Panc1 (cell line): ENCODE measurements at regions not wholly inside any gene's neighbourhood (a gene's known extent, or its start where the extent isn't known, plus 50 kb on each side); places are given as distances from the start of the nearest gene placed in this dataset.

Experiments
- ATAC-seq: fragments of 200-7000 bp; cut with Tn5 transposase; 2 replicates; pipeline ENCODE4 v1.9.1; 2020; ENCODE audit warnings: mild to moderate bottlenecking, moderate library complexity
- BruUV-seq: library from RNA; stranded (reverse); fragments of 400-500 nt; replicated peaks from 2 replicates; lab custom pipeline; 2021; lab: Mats Ljungman, UMichigan
- CTCF ChIA-PET: fragments of 300-600 bp; sonication (Branson Sonifier 250); formaldehyde crosslinking; loops from one replicate; lab custom pipeline; 2022; ENCODE audit warnings: antibody characterized with exemption; lab: Charles Lee
- POLR2A ChIA-PET: fragments of 300-600 bp; sonication (Branson Sonifier 250); formaldehyde crosslinking; loops from one replicate; lab custom pipeline; 2022; ENCODE audit warnings: antibody characterized with exemption; lab: Charles Lee
- DNase-seq: peaks from one replicate; pipeline ENCODE4 v3.0.0-alpha.2; 2010; ENCODE audit warnings: low read depth, low spot score
- H3K27ac ChIP-seq: 2 replicates; pipeline ENCODE4 v1.5.1; 2011; ENCODE audit warnings: mild to moderate bottlenecking, low read length, inconsistent platforms
- H3K27me3 ChIP-seq: fragments of 200-500 bp; sonication (Bioruptor generic); 2 replicates; pipeline ENCODE4 v1.6.0; 2014; ENCODE audit warnings: low read length, inconsistent platforms; ENCODE audit not compliant: control insufficient read depth, insufficient read depth
- H3K36me3 ChIP-seq: fragments of 200-500 bp; sonication (Bioruptor generic); 2 replicates; pipeline ENCODE4 v1.5.1; 2014; ENCODE audit warnings: inconsistent platforms, mild to moderate bottlenecking, low read length, moderate library complexity; ENCODE audit not compliant: control insufficient read depth, insufficient read depth
- H3K4me1 ChIP-seq: 2 replicates; pipeline ENCODE4 v1.5.1; 2011; ENCODE audit warnings: inconsistent platforms, mild to moderate bottlenecking, low read length, moderate library complexity; ENCODE audit not compliant: control insufficient read depth, insufficient read depth
- H3K4me3 ChIP-seq, 2 experiments: 2 replicates each; pipeline ENCODE4 v1.5.1; 2011 to 2012; ENCODE audit warnings: low read depth in 2 of 2, low read length in 2 of 2, mild to moderate bottlenecking in 2 of 2, inconsistent platforms in 1 of 2, moderate library complexity in 1 of 2
- H3K9me3 ChIP-seq: fragments of 200-500 bp; sonication (Bioruptor generic); 2 replicates; pipeline ENCODE4 v1.5.1; 2014; ENCODE audit warnings: low read depth, mild to moderate bottlenecking, inconsistent platforms, low read length, moderate library complexity; ENCODE audit not compliant: control insufficient read depth, insufficient read depth
- CTCF ChIP-seq: fragments of 450-650 bp; IDR thresholded peaks from 2 replicates; pipeline ENCODE4 v1.5.1; 2017; ENCODE audit warnings: mild to moderate bottlenecking
- POLR2AphosphoS5 ChIP-seq: IDR thresholded peaks from 2 replicates; pipeline ENCODE4 v1.6.1; 2012; ENCODE audit warnings: mild to moderate bottlenecking, low read depth, low read length, moderate library complexity
- SIN3A ChIP-seq: IDR thresholded peaks from 2 replicates; pipeline ENCODE4 v1.6.1; 2012; ENCODE audit warnings: low read depth, mild to moderate bottlenecking, low read length, moderate library complexity, borderline replicate concordance; ENCODE audit not compliant: insufficient read depth
- TCF7L2 ChIP-seq: IDR thresholded peaks from 2 replicates; pipeline ENCODE4 v1.6.1; 2011; ENCODE audit warnings: mild to moderate bottlenecking, low read depth, low read length, inconsistent platforms
- in situ Hi-C: cut with HindIII; loops from 2 replicates; pipeline ENCODE4 v1.10.0; 2016; ENCODE audit warnings: low sequenced_read_pairs, low pct_unique_long_range_greater_than_20kb
- intact Hi-C: fragments of 100-400 bp; cut with micrococcal nuclease; formaldehyde crosslinking; loops from one replicate; pipeline ENCODE4 v1.10.0; 2022; ENCODE audit not compliant: unreplicated experiment
- TF ChIP-seq, protein P1 (sequence below), 2 experiments: IDR thresholded peaks; 2 replicates each; pipeline ENCODE4 v1.6.1; 2011 to 2012; ENCODE audit warnings: low read depth in 2 of 2, control low read depth in 1 of 2, low read length in 1 of 2, mild to moderate bottlenecking in 1 of 2, moderate library complexity in 1 of 2; ENCODE audit not compliant: insufficient read depth in 1 of 2

DNA sequence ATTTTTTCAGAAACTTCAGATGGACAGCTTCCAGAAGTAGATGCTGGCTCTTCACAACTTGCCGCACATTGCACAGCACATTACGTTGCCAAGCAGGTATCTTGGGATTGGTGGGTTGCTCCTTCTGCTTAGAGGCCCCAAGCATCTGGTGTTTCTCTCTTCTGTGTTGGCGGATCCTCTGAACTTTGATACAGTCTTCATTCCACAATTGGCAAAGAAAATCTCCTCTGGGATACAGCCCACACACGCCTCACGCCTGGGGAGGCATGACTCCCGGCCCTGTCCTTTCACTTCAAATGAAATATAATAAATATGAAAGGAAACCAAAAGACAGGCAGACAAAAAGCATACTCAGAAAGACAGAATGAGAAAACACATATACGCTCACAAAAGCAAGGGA, 72.3 kb upstream of the PPP2R5A start:
- POLR2A ChIA-PET = no interaction called here
- H3K9me3 ChIP-seq = no peaks in the 10 kb centered on the region
- intact Hi-C loops (no loop called here), in situ Hi-C loops (no loop called here)
- CTCF ChIA-PET = interaction anchor here (0.6 kb wide), 1 partner anchor 171 kb away, joined by 4 read pairs; no protein-coding TSS in a partner anchor
- H3K27me3 ChIP-seq = no peaks in the 10 kb centered on the region
- ATAC-seq (no peak), DNase-seq (no peak)
- H3K4me3 ChIP-seq = no peak overlapping the region
- H3K36me3 ChIP-seq = no peaks in the 10 kb centered on the region
- TF ChIP-seq, protein P1, sequence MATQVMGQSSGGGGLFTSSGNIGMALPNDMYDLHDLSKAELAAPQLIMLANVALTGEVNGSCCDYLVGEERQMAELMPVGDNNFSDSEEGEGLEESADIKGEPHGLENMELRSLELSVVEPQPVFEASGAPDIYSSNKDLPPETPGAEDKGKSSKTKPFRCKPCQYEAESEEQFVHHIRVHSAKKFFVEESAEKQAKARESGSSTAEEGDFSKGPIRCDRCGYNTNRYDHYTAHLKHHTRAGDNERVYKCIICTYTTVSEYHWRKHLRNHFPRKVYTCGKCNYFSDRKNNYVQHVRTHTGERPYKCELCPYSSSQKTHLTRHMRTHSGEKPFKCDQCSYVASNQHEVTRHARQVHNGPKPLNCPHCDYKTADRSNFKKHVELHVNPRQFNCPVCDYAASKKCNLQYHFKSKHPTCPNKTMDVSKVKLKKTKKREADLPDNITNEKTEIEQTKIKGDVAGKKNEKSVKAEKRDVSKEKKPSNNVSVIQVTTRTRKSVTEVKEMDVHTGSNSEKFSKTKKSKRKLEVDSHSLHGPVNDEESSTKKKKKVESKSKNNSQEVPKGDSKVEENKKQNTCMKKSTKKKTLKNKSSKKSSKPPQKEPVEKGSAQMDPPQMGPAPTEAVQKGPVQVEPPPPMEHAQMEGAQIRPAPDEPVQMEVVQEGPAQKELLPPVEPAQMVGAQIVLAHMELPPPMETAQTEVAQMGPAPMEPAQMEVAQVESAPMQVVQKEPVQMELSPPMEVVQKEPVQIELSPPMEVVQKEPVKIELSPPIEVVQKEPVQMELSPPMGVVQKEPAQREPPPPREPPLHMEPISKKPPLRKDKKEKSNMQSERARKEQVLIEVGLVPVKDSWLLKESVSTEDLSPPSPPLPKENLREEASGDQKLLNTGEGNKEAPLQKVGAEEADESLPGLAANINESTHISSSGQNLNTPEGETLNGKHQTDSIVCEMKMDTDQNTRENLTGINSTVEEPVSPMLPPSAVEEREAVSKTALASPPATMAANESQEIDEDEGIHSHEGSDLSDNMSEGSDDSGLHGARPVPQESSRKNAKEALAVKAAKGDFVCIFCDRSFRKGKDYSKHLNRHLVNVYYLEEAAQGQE (IDR thresholded peaks at IDR 0.05; ENCODE audit: insufficient read depth in 1 of 2, low read depth in 2 of 2, low read length in 1 of 2) = no peak
- no peak for TF ChIP-seq TCF7L2
- TF ChIP-seq CTCF = no peak
- no peak for TF ChIP-seq POLR2AphosphoS5
- TF ChIP-seq SIN3A = no peak
- H3K27ac ChIP-seq = no peak overlapping the region
- H3K4me1 ChIP-seq = no peaks in the 10 kb centered on the region
- BruUV-seq = no TSS peak

- H3K27me3 ChIP-seq = no peaks in the 10 kb centered on the region
- DNase-seq = no peak
- no TSS peak for BruUV-seq
These were observed 71.4 kb upstream of the PPP2R5A start for GRCh38 chr1:212213784-212214183.

More at GRCh38 chr1:212213784-212214183, 71.4 kb upstream of the PPP2R5A start:
- ChIA-PET POLR2A (no interaction called here), CTCF (no interaction called here)
- TF ChIP-seq CTCF (no peak), POLR2AphosphoS5 (no peak), TCF7L2 (no peak), SIN3A (no peak)
- TF ChIP-seq, protein P1 (IDR thresholded peaks at IDR 0.05; ENCODE audit: insufficient read depth in 1 of 2, low read depth in 2 of 2, low read length in 1 of 2) = no peak
- no peak for ATAC-seq
- intact Hi-C loops = no loop called here
- Histone ChIP-seq H3K27ac (no peak overlapping the region), H3K4me1 (no peaks in the 10 kb centered on the region), H3K9me3 (no peaks in the 10 kb centered on the region), H3K4me3 (no peak overlapping the region), H3K36me3 (no peaks in the 10 kb centered on the region)
- in situ Hi-C loops = no loop called here
